Omental fat pad (tissue), 3 donors: ENCODE measurements at regions not wholly inside any gene's neighbourhood (a gene's known extent, or its start where the extent isn't known, plus 50 kb on each side); places are given as distances from the start of the nearest gene placed in this dataset.

ENCODE experiments used
- ATAC-seq: fragments of 150-250 bp; one replicate; pipeline ENCODE4 v1.9.1; 2016; ENCODE audit warnings: mild to moderate bottlenecking, moderate library complexity; ENCODE audit not compliant: low FRiP score
- DNase-seq: peaks from one replicate; pipeline ENCODE4 v3.0.0-alpha.2; 2019; ENCODE audit warnings: low spot score
- CTCF ChIP-seq, 3 donors: fragments of 450-650 bp; IDR thresholded peaks; one replicate each; pipeline ENCODE4 v1.5.1; 2016 to 2017; ENCODE audit warnings: antibody characterized with exemption in 3 of 3, mild to moderate bottlenecking in 3 of 3, moderate library complexity in 2 of 3

DNA sequence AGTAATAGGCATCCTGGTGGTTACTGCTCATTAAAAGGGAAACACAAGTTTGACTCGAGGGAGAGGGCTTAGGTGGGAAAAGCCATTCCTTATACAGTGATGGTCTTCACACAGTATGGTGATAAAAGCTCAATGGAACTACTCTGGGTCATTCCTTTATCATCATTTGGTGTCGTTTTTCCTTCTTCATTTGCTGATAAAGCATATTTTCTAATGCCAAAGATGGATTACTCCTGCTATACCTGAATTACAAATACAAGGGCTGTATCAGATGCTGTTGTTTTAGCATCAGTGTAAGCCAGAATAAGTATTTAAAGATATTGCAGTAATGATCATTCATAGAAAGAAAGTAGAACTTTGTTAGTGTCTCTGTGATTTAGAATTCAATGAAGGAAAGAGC lies 563.7 kb downstream of the PLCL1 start:
- no peak for TF ChIP-seq CTCF (IDR thresholded peaks at IDR 0.05)
- ATAC-seq: no peak
- no peak for DNase-seq

DNA sequence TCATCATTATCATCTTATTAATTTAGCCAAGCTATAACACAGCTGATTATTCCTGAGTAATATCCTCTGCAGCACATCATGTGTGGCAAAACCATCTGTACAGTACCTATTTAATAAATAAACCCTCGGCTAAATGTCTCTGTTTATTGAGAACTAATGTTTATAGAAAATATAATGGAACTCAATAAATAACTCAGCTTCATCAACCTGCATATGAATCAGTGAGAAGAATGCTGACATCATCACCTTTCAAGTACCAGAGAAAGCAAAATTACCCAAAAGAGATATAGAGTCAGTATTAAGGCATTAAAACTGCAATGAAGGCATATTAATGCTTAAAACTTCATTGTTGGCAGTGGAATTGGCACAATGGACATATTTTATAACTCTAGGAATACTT lies 558.3 kb downstream of the PLCL1 start:
- ATAC-seq: no peak
- TF ChIP-seq CTCF (IDR thresholded peaks at IDR 0.05): no peak
- no peak for DNase-seq

- no peak for TF ChIP-seq CTCF (IDR thresholded peaks at IDR 0.05)
- DNase-seq: no peak
- ATAC-seq: no peak
Measured at GRCh38 chr2:198359308-198359707, 554.9 kb downstream of the PLCL1 start.

- ATAC-seq: no peak
- DNase-seq: no peak
- no peak for TF ChIP-seq CTCF (IDR thresholded peaks at IDR 0.05)
Measured at GRCh38 chr2:198356157-198356556, 551.8 kb downstream of the PLCL1 start.

DNA sequence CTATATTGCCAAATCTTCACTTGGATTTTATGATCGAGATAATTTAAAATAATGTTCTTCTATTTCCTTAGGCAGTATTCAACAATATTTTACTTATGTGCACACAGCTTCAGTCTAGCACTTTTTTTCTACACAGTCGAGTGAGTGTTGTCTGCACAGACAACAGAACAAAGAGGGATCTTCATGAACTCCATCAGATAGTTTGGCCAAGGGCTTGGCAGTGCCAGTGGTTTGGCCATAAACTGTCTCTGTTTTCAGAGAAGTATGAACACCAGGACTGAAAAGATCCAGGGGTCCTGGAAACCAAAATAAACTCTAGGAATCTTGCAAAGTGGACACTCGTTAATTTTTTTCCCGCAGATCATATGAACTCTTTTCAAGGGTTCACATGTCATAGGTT lies 547.3 kb downstream of the PLCL1 start:
- DNase-seq (no peak), ATAC-seq (no peak)
- no peak for TF ChIP-seq CTCF (IDR thresholded peaks at IDR 0.05)

- DNase-seq (no peak), ATAC-seq (no peak)
- TF ChIP-seq CTCF (IDR thresholded peaks at IDR 0.05): no peak
Measured at GRCh38 chr2:198347946-198348345, 543.6 kb downstream of the PLCL1 start.

GRCh38 chr2:198347349-198347748 lies 543.0 kb downstream of the PLCL1 start:
- ATAC-seq (no peak), DNase-seq (no peak)
- no peak for TF ChIP-seq CTCF (IDR thresholded peaks at IDR 0.05)
